Neural cell (in vitro differentiated cells): ENCODE measurements at regions not wholly inside any gene's neighbourhood (a gene's known extent, or its start where the extent isn't known, plus 50 kb on each side); places are given as distances from the start of the nearest gene placed in this dataset.

Experiments
- EP300 ChIP-seq: fragments of 450-650 bp; conservative IDR thresholded peaks from 2 replicates; pipeline ENCODE4 v1.6.1; 2014; ENCODE audit warnings: antibody characterized with exemption, mild to moderate bottlenecking, moderate library complexity; ENCODE audit not compliant: poor library complexity, severe bottlenecking
- EZH2 ChIP-seq: fragments of 200-600, 300-800 bp; shearing (Covaris generic), sonication (generic); IDR thresholded peaks from 2 replicates; pipeline ENCODE4 v1.6.1; 2014; ENCODE audit warnings: antibody characterized with exemption, low read length, borderline replicate concordance, mild to moderate bottlenecking; ENCODE audit not compliant: insufficient read depth, poor library complexity, severe bottlenecking
- POLR2AphosphoS5 ChIP-seq: IDR thresholded peaks from 2 replicates; pipeline ENCODE4 v1.6.1; 2012
- RAD21 ChIP-seq: fragments of 450-650 bp; conservative IDR thresholded peaks from 2 replicates; pipeline ENCODE4 v1.6.1; 2014; ENCODE audit warnings: antibody characterized with exemption, mild to moderate bottlenecking, moderate library complexity
- SMC3 ChIP-seq: fragments of 450-650 bp; conservative IDR thresholded peaks from 2 replicates; pipeline ENCODE4 v1.6.1; 2014; ENCODE audit warnings: antibody characterized with exemption, mild to moderate bottlenecking, moderate library complexity; ENCODE audit not compliant: poor library complexity
- TAF1 ChIP-seq: IDR thresholded peaks from 2 replicates; pipeline ENCODE4 v1.6.1; 2012; ENCODE audit warnings: low read depth
- TF ChIP-seq, protein P1 (sequence below): fragments of 450-650 bp; IDR thresholded peaks from 2 replicates; pipeline ENCODE4 v1.5.1; 2014; ENCODE audit warnings: antibody characterized with exemption, mild to moderate bottlenecking, moderate library complexity; ENCODE audit not compliant: poor library complexity, severe bottlenecking

DNA sequence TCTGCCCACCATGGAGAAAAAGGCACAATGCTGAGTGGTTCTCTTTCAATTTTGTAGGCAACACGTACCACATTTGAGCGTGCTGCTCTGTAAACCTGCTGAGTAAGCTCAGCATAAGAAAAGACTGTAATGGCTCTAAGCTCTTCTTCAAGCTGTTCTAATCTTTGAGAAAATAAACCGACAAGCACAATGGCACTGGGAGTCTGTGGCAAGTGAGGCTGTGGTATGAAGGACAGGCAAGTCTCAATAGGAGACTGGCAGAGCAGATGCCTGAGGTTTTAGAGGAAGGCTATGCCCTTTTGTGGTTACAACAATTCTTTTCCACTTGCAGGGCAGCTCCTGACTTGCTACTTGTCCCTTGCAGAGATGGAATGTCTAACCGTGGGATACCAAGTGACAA, 136.7 kb upstream of the EXOC2 start:
- TF ChIP-seq, protein P1, sequence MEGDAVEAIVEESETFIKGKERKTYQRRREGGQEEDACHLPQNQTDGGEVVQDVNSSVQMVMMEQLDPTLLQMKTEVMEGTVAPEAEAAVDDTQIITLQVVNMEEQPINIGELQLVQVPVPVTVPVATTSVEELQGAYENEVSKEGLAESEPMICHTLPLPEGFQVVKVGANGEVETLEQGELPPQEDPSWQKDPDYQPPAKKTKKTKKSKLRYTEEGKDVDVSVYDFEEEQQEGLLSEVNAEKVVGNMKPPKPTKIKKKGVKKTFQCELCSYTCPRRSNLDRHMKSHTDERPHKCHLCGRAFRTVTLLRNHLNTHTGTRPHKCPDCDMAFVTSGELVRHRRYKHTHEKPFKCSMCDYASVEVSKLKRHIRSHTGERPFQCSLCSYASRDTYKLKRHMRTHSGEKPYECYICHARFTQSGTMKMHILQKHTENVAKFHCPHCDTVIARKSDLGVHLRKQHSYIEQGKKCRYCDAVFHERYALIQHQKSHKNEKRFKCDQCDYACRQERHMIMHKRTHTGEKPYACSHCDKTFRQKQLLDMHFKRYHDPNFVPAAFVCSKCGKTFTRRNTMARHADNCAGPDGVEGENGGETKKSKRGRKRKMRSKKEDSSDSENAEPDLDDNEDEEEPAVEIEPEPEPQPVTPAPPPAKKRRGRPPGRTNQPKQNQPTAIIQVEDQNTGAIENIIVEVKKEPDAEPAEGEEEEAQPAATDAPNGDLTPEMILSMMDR: no peak
- no peak for TF ChIP-seq POLR2AphosphoS5
- no peak for TF ChIP-seq EZH2
- no peak for TF ChIP-seq TAF1
- TF ChIP-seq EP300: no peak
- no peak for TF ChIP-seq SMC3
- TF ChIP-seq RAD21: no peak
